Neural crest cell (in vitro differentiated cells): ENCODE measurements at regions not wholly inside any gene's neighbourhood (a gene's known extent, or its start where the extent isn't known, plus 50 kb on each side); places are given as distances from the start of the nearest gene placed in this dataset.

Experiments used
- DNase-seq: peaks from one replicate; pipeline ENCODE4 v3.0.0; 2021; ENCODE audit warnings: low read depth, mixed read lengths, low spot score
- H3K27ac Mint-ChIP-seq: one replicate; pipeline ENCODE4 v1.8.0; 2021; ENCODE audit warnings: mild to moderate bottlenecking, mixed read lengths; ENCODE audit not compliant: unreplicated experiment
- H3K27me3 Mint-ChIP-seq: 2 replicates; pipeline ENCODE4 v1.8.0; 2021; ENCODE audit warnings: low read depth, mild to moderate bottlenecking, mixed read lengths
- H3K36me3 Mint-ChIP-seq: 2 replicates; pipeline ENCODE4 v1.8.0; 2021; ENCODE audit warnings: low read depth, mild to moderate bottlenecking, mixed read lengths
- H3K4me1 Mint-ChIP-seq: 2 replicates; pipeline ENCODE4 v1.8.0; 2021; ENCODE audit warnings: mixed read lengths
- H3K4me3 Mint-ChIP-seq: one replicate; pipeline ENCODE4 v1.8.0; 2021; ENCODE audit warnings: mild to moderate bottlenecking, mixed read lengths
- H3K9me3 Mint-ChIP-seq: 2 replicates; pipeline ENCODE4 v1.8.0; 2021; ENCODE audit warnings: mixed read lengths
- TF ChIP-seq, protein P1 (sequence below): fragments of 200-600 bp; sonication (generic); conservative IDR thresholded peaks from 2 replicates; pipeline ENCODE4 v1.5.0; 2021; ENCODE audit warnings: antibody characterized with exemption, mild to moderate bottlenecking

DNA sequence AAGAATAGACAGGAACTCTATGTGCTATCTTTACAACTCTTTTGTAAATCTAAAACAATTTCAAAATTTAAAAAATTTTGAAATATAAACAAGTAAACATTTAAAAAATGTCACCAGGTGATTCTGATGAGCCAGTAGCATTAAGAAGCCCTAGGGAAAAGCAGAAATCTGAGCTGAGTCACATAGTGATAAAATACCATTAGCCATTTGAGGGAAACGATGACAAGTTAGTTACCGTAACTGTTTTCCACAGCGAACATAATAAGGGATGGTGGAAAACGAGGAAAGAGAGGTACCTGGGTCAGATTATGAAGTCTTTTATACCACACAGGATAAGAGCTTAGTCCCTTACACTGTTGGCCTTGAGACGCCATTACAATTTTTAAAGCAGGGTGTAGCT is 55.5 kb downstream of the PRR15 start:
- Mint-ChIP-seq H3K36me3 (no peaks in the 10 kb centered on the region), H3K27ac (no peak overlapping the region)

DNA sequence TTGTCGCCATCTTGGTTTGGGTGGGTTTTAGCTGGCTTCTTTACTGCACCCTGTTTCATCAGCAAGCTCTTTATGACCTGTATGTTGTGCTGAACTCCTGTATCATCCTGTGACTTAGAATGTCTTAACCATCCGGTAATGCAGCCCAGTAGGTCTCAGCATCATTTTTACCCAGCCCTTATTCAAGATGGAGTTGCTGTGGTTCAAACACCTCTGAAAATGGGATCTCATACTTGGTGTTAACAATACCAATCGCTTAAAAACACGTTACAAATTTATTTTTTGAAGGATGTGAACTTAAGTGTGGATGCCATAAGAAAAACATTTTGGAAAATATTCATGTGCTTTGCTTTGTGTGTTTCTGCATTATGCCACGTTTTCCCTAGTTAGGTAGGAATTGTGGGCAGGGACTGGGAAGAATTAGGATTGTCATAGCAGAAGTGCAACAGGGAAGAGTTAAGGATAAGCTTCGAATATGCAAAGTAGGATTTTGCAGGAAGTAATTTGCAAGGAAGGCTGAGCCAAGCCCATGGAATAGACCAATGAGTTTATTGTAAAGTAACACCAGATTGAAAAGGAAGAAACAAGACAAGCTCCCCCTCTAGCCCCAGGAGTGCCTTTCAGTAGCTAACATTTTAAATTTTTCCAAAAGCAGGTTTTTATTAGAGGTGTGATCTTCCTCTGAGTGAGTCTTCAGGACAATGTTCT is 56.4 kb downstream of the PRR15 start:
- no peaks in the 10 kb centered on the region for H3K27me3 Mint-ChIP-seq
- no peak overlapping the region for H3K4me3 Mint-ChIP-seq
- DNase-seq: no peak
- peaks cover 3% of the 10 kb centered on the region for H3K9me3 Mint-ChIP-seq
- no peak overlapping the region for H3K27ac Mint-ChIP-seq
- no peaks in the 10 kb centered on the region for H3K36me3 Mint-ChIP-seq
- H3K4me1 Mint-ChIP-seq: no peaks in the 10 kb centered on the region
- TF ChIP-seq, protein P1, sequence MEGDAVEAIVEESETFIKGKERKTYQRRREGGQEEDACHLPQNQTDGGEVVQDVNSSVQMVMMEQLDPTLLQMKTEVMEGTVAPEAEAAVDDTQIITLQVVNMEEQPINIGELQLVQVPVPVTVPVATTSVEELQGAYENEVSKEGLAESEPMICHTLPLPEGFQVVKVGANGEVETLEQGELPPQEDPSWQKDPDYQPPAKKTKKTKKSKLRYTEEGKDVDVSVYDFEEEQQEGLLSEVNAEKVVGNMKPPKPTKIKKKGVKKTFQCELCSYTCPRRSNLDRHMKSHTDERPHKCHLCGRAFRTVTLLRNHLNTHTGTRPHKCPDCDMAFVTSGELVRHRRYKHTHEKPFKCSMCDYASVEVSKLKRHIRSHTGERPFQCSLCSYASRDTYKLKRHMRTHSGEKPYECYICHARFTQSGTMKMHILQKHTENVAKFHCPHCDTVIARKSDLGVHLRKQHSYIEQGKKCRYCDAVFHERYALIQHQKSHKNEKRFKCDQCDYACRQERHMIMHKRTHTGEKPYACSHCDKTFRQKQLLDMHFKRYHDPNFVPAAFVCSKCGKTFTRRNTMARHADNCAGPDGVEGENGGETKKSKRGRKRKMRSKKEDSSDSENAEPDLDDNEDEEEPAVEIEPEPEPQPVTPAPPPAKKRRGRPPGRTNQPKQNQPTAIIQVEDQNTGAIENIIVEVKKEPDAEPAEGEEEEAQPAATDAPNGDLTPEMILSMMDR: no peak

More for the DNA sequence above, 55.5 kb downstream of the PRR15 start:
- DNase-seq: no peak
- Mint-ChIP-seq H3K4me3 (no peak overlapping the region), H3K4me1 (no peaks in the 10 kb centered on the region), H3K27me3 (no peaks in the 10 kb centered on the region), H3K9me3 (peaks cover 3% of the 10 kb centered on the region)
- TF ChIP-seq, protein P1: no peak

DNA sequence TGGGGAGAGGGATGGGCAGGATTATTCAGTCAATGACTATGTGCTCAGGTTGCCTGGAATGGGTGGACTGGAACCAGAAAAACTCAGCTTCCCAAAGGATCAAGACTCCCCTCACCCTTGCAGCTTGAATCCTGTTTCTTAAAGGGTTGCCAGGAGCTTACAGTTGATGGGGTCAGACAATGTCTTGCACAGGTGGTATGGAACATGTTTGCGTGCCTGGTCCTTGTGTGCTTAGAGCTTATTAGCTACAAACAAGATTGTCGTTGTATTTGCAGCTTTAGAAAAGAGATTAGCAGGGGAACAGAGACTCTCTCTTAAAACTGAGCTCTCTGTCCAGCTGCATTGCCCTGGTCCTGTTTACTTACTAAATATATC is 56.9 kb downstream of the PRR15 start:
- no peaks in the 10 kb centered on the region for H3K36me3 Mint-ChIP-seq
- TF ChIP-seq, protein P1: no peak
- H3K27ac Mint-ChIP-seq: no peak overlapping the region
- peaks cover 3% of the 10 kb centered on the region for H3K9me3 Mint-ChIP-seq
- no peaks in the 10 kb centered on the region for H3K4me1 Mint-ChIP-seq
- no peak overlapping the region for H3K4me3 Mint-ChIP-seq
- no peaks in the 10 kb centered on the region for H3K27me3 Mint-ChIP-seq
- DNase-seq: no peak

DNA sequence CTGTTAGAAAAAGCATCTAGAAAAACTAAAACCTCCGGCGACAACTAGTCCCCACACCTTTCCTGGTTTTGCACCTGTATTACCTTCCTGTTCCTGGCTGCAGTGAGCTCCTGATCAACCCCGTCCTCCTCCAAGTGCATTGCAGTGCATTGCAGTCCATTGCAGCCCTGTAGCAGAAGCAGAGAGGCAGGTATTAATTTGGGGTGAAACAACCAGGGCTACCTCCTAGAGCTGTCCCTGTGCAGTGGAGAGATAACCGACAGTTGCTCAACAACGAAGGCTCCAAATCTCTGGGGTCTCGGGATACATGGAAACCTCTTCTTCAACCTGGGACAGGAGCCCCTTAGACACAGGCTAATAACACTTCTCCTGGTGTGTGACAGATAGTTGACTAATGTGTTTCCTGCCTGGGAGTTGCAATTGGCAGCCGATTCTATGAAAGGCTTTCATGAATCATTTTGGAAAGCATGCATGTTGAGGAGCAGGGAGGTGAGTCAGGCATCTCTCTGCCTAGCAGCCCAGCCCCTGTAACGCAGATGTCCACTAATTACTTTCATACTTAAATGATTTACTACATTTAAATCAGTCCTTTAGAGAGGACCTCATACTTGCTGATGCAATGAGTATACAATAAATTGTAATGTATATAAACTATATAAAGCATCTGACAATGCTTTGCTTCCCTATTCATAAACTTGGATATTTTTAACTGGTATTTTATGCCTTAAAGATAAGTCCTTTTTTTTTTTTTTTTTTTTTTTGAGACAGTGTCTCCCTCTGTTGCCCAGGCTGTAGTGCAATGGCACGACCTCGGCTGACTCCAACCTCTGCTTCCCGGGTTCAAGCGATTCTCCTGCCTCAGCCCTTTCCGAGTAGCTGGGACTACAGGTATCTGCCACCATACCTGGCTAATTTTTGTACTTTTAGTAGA is 59.0 kb downstream of the PRR15 start:
- Mint-ChIP-seq H3K9me3 (no peaks in the 10 kb centered on the region), H3K27ac (peak overlapping the region; percentile 65), H3K4me1 (peaks cover 4% of the 10 kb centered on the region), H3K4me3 (no peak overlapping the region), H3K36me3 (no peaks in the 10 kb centered on the region), H3K27me3 (no peaks in the 10 kb centered on the region)
- no peak for DNase-seq
- TF ChIP-seq, protein P1: no peak

DNA sequence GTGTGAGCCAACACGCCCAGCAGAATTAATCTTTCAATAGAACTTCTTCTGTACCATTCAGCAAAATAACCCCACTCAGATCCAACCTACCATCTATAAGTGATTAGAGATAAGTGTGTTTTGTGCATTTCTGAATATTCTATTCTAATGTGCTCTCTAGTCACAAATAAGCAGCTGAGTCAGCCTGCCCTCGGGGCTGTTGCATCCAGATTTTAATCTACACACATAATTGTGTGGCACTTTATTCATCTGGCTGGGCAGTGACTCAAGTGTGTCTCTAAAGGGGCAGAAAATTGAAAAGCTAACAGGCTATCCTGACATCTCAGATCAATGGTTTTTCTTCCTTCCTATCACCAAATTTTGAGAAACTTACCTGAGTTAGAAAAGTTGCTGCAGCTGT is 60.3 kb downstream of the PRR15 start:
- DNase-seq: no peak
- H3K27me3 Mint-ChIP-seq: no peaks in the 10 kb centered on the region
- TF ChIP-seq, protein P1: no peak

More for the DNA sequence above, 60.3 kb downstream of the PRR15 start:
- H3K27ac Mint-ChIP-seq: no peak overlapping the region
- no peak overlapping the region for H3K4me3 Mint-ChIP-seq
- H3K36me3 Mint-ChIP-seq: no peaks in the 10 kb centered on the region
- H3K9me3 Mint-ChIP-seq: no peaks in the 10 kb centered on the region
- peaks cover 4% of the 10 kb centered on the region for H3K4me1 Mint-ChIP-seq
